SK-N-SH (cell line): ENCODE measurements at regions not wholly inside any gene's neighbourhood (a gene's known extent, or its start where the extent isn't known, plus 50 kb on each side); places are given as distances from the start of the nearest gene placed in this dataset.

Source experiments
- TF ChIP-seq, protein P1 (sequence below): fragments of 200-600 bp; sonication (generic); IDR thresholded peaks from 2 replicates; pipeline ENCODE4 v1.6.1; 2017; ENCODE audit warnings: antibody characterized with exemption, mild to moderate bottlenecking, moderate library complexity
- TF ChIP-seq, protein P2 (sequence below): fragments of 150-350 bp; IDR thresholded peaks from 2 replicates; pipeline ENCODE4 v1.6.1; 2017; ENCODE audit warnings: antibody characterized with exemption, low read length, low read depth, borderline replicate concordance
- TF ChIP-seq, protein P3 (sequence below): IDR thresholded peaks from 2 replicates; pipeline ENCODE4 v1.4.0; 2012; ENCODE audit warnings: low read depth

GRCh38 chr10:69747179-69747578 lies 54.5 kb upstream of the COL13A1 start:
- TF ChIP-seq, protein P1, sequence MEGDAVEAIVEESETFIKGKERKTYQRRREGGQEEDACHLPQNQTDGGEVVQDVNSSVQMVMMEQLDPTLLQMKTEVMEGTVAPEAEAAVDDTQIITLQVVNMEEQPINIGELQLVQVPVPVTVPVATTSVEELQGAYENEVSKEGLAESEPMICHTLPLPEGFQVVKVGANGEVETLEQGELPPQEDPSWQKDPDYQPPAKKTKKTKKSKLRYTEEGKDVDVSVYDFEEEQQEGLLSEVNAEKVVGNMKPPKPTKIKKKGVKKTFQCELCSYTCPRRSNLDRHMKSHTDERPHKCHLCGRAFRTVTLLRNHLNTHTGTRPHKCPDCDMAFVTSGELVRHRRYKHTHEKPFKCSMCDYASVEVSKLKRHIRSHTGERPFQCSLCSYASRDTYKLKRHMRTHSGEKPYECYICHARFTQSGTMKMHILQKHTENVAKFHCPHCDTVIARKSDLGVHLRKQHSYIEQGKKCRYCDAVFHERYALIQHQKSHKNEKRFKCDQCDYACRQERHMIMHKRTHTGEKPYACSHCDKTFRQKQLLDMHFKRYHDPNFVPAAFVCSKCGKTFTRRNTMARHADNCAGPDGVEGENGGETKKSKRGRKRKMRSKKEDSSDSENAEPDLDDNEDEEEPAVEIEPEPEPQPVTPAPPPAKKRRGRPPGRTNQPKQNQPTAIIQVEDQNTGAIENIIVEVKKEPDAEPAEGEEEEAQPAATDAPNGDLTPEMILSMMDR, result no peak
- TF ChIP-seq, protein P2, sequence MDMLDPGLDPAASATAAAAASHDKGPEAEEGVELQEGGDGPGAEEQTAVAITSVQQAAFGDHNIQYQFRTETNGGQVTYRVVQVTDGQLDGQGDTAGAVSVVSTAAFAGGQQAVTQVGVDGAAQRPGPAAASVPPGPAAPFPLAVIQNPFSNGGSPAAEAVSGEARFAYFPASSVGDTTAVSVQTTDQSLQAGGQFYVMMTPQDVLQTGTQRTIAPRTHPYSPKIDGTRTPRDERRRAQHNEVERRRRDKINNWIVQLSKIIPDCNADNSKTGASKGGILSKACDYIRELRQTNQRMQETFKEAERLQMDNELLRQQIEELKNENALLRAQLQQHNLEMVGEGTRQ, result no peak
- TF ChIP-seq, protein P3, sequence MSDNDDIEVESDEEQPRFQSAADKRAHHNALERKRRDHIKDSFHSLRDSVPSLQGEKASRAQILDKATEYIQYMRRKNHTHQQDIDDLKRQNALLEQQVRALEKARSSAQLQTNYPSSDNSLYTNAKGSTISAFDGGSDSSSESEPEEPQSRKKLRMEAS, result no peak
